Breast epithelium (tissue), 3 donors: ENCODE measurements at regions not wholly inside any gene's neighbourhood (a gene's known extent, or its start where the extent isn't known, plus 50 kb on each side); places are given as distances from the start of the nearest gene placed in this dataset.

Experiments
- CTCF ChIP-seq, 3 donors: fragments of 450-650 bp; IDR thresholded peaks; one replicate each; pipeline ENCODE4 v1.5.1; 2016 to 2017; ENCODE audit warnings: antibody characterized with exemption in 3 of 3, mild to moderate bottlenecking in 3 of 3, moderate library complexity in 3 of 3
- POLR2A ChIP-seq: fragments of 450-650 bp; IDR thresholded peaks from one replicate; pipeline ENCODE4 v1.6.1; 2016; ENCODE audit warnings: antibody characterized with exemption, mild to moderate bottlenecking, moderate library complexity
- POLR2AphosphoS5 ChIP-seq, 3 donors: sonication (generic); formaldehyde crosslinking; IDR thresholded peaks; one replicate each; pipeline ENCODE4 v1.6.1; 2017; ENCODE audit warnings: antibody characterized with exemption in 3 of 3

- TF ChIP-seq CTCF (IDR thresholded peaks at IDR 0.05) (no peak), POLR2A (no peak), POLR2AphosphoS5 (IDR thresholded peaks at IDR 0.05) (no peak)
These were observed 56.4 kb upstream of the GJB6 start for GRCh38 chr13:20288561-20288960.
